Fibroblast of skin of left biceps (primary cell): ENCODE measurements at regions not wholly inside any gene's neighbourhood (a gene's known extent, or its start where the extent isn't known, plus 50 kb on each side); places are given as distances from the start of the nearest gene placed in this dataset.

Source experiments
- DNase-seq, 2 experiments: peaks; one replicate each; pipeline ENCODE4 v3.0.0-alpha.2; 2013; ENCODE audit warnings: low read depth in 2 of 2

DNA sequence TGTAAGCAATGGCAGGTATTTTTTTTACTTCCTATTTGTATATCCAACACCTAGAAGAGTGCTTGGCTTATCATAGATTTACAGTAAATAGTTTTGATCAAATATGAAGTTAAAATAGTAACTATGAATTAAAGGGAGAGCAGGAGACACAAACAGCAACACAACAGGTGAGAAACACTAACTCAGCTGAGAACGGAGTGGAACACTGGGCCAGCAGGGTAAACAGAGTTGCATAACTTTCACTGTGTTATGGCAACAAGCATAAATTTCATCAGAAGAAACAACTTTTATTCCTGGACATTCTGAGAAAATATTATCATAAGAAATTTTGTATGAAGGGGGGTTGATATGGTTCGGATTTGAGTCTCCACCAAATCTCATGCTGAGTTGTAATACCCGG lies 52.2 kb upstream of the SMIM30 start:
- no peak for DNase-seq
